ENCODE measurements at regions not wholly inside any gene's neighbourhood (a gene's known extent, or its start where the extent isn't known, plus 50 kb on each side); places are given as distances from the start of the nearest gene placed in this dataset.
A peak's percentile ranks its signal among the peaks of the same experiment; 100 is the strongest.

DNA sequence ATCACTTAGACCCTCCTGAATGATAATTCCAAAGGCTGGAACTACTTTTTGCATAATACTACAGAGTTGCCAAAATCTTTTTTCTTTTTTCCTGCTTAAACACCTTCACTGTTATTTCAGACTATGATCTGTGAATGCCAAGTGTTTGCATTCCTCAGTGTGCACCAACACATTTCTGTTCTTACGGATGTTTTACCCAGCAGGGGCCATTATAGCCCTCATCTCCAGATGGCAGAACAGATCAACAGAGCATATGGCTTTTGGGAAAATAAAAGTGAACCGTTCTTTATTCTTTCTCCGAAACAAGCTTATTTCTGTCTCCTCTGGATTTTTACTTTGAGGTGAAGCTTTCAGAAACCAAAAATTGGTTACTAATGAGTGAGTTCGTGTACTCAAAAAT lies 1226.6 kb upstream of the FAM98A start:
- TF ChIP-seq, protein P1, sequence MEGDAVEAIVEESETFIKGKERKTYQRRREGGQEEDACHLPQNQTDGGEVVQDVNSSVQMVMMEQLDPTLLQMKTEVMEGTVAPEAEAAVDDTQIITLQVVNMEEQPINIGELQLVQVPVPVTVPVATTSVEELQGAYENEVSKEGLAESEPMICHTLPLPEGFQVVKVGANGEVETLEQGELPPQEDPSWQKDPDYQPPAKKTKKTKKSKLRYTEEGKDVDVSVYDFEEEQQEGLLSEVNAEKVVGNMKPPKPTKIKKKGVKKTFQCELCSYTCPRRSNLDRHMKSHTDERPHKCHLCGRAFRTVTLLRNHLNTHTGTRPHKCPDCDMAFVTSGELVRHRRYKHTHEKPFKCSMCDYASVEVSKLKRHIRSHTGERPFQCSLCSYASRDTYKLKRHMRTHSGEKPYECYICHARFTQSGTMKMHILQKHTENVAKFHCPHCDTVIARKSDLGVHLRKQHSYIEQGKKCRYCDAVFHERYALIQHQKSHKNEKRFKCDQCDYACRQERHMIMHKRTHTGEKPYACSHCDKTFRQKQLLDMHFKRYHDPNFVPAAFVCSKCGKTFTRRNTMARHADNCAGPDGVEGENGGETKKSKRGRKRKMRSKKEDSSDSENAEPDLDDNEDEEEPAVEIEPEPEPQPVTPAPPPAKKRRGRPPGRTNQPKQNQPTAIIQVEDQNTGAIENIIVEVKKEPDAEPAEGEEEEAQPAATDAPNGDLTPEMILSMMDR (conservative IDR thresholded peaks at IDR 0.05; ENCODE audit: low read depth) = no peak
- DNase-seq (ENCODE audit: low spot score) = no peak
- ChIA-PET CTCF (no interaction called here), POLR2A (ENCODE audit: low non-redundant PET) (no interaction called here)
- no peak overlapping the region for H3K27ac ChIP-seq

DNA sequence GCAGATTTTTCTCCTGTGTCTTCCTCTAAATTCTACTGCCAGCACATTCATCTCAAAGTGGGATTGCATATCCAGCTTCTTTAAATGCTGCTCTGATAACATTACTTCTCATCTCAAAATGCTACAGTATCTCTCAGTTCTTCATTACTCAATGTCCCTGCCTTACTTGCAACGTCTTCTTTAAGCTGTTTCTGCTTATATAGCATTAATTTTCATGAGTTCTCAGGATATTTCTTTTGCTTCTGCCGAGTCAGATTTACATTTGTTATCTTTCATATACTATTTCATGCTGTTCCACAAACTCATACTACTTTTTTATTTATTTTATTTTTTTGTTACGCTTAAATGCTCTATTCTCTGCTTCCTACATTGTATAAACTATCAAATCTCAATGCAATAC lies 1223.5 kb upstream of the FAM98A start:
- ChIA-PET CTCF (no interaction called here), POLR2A (ENCODE audit: low non-redundant PET) (no interaction called here)
- TF ChIP-seq, protein P1 (conservative IDR thresholded peaks at IDR 0.05; ENCODE audit: low read depth) = no peak
- no peak overlapping the region for H3K27ac ChIP-seq
- DNase-seq (ENCODE audit: low spot score) = no peak

DNA sequence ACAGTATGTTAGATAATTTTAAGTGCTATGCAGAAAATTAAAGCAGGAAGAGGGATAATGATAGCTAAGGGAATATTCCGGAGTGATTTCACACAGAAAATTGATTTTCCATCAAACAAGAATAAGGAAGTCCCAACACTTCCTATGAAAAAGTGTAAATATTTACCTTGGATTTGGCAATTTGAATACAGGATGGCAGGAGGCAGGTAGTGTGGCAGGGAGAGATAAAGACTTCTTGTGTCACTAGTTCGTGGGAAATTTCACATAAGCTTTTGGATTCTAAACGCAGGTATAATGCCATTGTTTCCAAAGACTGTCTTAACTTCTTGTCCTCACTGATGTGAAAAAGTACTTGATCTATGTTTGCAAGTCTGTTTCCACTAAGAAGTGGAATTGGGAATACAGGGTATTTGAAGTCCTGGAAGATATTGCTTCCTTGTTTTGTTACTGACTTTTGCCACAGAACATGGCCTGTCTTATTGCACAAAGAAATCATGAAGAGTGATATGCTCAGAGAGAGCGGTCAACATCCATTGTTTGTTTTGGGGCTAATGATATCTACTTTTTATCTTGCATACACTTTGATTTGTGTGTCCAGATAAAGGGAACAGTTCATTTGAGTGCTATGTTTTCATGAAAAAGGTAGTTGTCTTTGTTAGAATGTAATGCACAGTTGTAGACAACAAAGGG lies 1216.1 kb upstream of the FAM98A start:
- TF ChIP-seq, protein P1 (conservative IDR thresholded peaks at IDR 0.05; ENCODE audit: low read depth) = no peak
- ChIA-PET POLR2A (ENCODE audit: low non-redundant PET) (no interaction called here), CTCF (no interaction called here)
- DNase-seq (ENCODE audit: low spot score) = no peak
- H3K27ac ChIP-seq = no peak overlapping the region

DNA sequence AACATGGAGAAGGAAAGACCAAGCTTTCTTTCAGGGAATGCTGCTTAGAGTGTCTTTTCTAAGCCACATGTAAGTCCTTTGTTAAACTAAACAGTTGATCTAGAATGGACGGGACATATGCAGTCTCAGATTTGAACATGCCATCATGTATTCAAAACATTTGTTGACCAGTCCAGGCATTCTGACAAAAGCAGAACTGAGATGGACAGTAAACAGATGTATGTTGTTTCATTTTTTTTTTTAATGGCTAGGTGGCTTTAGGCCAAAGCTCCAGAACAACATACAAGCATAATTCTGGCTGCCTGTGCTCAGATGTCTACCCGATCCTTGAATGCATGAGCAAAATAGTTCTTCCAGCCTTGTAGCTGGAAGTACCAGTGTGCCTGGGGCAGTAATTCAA lies 1211.4 kb upstream of the FAM98A start:
- TF ChIP-seq, protein P1 (conservative IDR thresholded peaks at IDR 0.05; ENCODE audit: low read depth) = no peak
- CTCF ChIA-PET = no interaction called here
- POLR2A ChIA-PET (ENCODE audit: low non-redundant PET) = no interaction called here
- no peak overlapping the region for H3K27ac ChIP-seq
- DNase-seq (ENCODE audit: low spot score) = no peak

DNA sequence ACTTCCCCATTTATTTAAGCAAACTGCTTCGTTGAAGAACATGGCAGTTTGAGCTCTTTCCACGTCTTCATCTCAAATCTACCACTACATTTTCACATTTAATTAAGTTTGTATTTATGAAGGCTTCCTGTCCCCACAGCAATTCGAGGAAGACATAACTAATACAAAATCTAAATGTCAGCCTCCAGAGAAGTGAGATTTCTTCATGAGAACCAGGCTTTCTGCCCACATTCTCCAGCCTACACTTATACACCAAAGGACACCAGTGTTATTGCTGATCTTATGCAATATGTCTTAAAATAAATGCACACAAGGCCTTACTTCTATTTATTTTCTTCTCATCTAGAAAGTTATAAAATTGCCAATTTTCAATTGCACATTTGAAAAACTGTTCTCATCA lies 1209.3 kb upstream of the FAM98A start:
- TF ChIP-seq, protein P1 (conservative IDR thresholded peaks at IDR 0.05; ENCODE audit: low read depth) = no peak
- POLR2A ChIA-PET (ENCODE audit: low non-redundant PET) = no interaction called here
- no peak for DNase-seq (ENCODE audit: low spot score)
- H3K27ac ChIP-seq = no peak overlapping the region
- CTCF ChIA-PET = no interaction called here

DNA sequence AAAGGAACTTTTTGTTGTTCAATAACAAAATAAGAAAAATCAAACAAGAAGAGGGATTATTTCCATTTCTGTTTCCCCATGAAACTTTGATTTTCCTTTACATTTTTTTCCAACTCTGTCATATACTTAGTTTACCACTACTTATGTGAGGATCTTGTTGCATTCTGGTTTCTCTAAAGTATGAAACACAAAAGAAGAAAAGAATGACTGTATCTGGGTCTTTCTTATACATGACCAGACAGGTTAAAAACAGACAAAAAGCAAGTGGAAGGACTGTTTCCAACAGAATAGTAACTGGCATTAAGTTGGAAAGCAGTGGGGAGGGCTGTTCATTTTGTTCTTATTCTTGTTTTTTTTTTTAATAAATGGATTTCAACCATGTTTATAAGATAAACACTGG lies 1207.8 kb upstream of the FAM98A start:
- TF ChIP-seq, protein P1 (conservative IDR thresholded peaks at IDR 0.05; ENCODE audit: low read depth) = no peak
- no peak overlapping the region for H3K27ac ChIP-seq
- CTCF ChIA-PET = no interaction called here
- POLR2A ChIA-PET (ENCODE audit: low non-redundant PET) = no interaction called here
- peak; percentile 4 for DNase-seq (ENCODE audit: low spot score)
